ENCODE measurements at regions not wholly inside any gene's neighbourhood (a gene's known extent, or its start where the extent isn't known, plus 50 kb on each side); places are given as distances from the start of the nearest gene placed in this dataset.

- TF ChIP-seq, protein P1, sequence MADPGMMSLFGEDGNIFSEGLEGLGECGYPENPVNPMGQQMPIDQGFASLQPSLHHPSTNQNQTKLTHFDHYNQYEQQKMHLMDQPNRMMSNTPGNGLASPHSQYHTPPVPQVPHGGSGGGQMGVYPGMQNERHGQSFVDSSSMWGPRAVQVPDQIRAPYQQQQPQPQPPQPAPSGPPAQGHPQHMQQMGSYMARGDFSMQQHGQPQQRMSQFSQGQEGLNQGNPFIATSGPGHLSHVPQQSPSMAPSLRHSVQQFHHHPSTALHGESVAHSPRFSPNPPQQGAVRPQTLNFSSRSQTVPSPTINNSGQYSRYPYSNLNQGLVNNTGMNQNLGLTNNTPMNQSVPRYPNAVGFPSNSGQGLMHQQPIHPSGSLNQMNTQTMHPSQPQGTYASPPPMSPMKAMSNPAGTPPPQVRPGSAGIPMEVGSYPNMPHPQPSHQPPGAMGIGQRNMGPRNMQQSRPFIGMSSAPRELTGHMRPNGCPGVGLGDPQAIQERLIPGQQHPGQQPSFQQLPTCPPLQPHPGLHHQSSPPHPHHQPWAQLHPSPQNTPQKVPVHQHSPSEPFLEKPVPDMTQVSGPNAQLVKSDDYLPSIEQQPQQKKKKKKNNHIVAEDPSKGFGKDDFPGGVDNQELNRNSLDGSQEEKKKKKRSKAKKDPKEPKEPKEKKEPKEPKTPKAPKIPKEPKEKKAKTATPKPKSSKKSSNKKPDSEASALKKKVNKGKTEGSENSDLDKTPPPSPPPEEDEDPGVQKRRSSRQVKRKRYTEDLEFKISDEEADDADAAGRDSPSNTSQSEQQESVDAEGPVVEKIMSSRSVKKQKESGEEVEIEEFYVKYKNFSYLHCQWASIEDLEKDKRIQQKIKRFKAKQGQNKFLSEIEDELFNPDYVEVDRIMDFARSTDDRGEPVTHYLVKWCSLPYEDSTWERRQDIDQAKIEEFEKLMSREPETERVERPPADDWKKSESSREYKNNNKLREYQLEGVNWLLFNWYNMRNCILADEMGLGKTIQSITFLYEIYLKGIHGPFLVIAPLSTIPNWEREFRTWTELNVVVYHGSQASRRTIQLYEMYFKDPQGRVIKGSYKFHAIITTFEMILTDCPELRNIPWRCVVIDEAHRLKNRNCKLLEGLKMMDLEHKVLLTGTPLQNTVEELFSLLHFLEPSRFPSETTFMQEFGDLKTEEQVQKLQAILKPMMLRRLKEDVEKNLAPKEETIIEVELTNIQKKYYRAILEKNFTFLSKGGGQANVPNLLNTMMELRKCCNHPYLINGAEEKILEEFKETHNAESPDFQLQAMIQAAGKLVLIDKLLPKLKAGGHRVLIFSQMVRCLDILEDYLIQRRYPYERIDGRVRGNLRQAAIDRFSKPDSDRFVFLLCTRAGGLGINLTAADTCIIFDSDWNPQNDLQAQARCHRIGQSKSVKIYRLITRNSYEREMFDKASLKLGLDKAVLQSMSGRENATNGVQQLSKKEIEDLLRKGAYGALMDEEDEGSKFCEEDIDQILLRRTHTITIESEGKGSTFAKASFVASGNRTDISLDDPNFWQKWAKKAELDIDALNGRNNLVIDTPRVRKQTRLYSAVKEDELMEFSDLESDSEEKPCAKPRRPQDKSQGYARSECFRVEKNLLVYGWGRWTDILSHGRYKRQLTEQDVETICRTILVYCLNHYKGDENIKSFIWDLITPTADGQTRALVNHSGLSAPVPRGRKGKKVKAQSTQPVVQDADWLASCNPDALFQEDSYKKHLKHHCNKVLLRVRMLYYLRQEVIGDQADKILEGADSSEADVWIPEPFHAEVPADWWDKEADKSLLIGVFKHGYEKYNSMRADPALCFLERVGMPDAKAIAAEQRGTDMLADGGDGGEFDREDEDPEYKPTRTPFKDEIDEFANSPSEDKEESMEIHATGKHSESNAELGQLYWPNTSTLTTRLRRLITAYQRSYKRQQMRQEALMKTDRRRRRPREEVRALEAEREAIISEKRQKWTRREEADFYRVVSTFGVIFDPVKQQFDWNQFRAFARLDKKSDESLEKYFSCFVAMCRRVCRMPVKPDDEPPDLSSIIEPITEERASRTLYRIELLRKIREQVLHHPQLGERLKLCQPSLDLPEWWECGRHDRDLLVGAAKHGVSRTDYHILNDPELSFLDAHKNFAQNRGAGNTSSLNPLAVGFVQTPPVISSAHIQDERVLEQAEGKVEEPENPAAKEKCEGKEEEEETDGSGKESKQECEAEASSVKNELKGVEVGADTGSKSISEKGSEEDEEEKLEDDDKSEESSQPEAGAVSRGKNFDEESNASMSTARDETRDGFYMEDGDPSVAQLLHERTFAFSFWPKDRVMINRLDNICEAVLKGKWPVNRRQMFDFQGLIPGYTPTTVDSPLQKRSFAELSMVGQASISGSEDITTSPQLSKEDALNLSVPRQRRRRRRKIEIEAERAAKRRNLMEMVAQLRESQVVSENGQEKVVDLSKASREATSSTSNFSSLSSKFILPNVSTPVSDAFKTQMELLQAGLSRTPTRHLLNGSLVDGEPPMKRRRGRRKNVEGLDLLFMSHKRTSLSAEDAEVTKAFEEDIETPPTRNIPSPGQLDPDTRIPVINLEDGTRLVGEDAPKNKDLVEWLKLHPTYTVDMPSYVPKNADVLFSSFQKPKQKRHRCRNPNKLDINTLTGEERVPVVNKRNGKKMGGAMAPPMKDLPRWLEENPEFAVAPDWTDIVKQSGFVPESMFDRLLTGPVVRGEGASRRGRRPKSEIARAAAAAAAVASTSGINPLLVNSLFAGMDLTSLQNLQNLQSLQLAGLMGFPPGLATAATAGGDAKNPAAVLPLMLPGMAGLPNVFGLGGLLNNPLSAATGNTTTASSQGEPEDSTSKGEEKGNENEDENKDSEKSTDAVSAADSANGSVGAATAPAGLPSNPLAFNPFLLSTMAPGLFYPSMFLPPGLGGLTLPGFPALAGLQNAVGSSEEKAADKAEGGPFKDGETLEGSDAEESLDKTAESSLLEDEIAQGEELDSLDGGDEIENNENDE (IDR thresholded peaks at IDR 0.05; ENCODE audit: insufficient replicate concordance, low read length): no peak
- TF ChIP-seq, protein P2, sequence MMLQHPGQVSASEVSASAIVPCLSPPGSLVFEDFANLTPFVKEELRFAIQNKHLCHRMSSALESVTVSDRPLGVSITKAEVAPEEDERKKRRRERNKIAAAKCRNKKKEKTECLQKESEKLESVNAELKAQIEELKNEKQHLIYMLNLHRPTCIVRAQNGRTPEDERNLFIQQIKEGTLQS (IDR thresholded peaks at IDR 0.05; ENCODE audit: insufficient read depth, low read depth, low read length): no peak
Measured at GRCh38 chr1:79323239-79324025, 316.9 kb upstream of the ADGRL4 start (continued).

Data from H1 (cell line).